Stimulated activated CD4-positive, alpha-beta T cell treated with anti-CD3 and anti-CD28 coated beads, Interleukin-2, amount 100 ng/mL, for 24 hours (primary cell): ENCODE measurements at regions not wholly inside any gene's neighbourhood (a gene's known extent, or its start where the extent isn't known, plus 50 kb on each side); places are given as distances from the start of the nearest gene placed in this dataset.
"Not testable (repeated sequence)": the region's sequence is repeated elsewhere in the genome, so short reads cannot be mapped to it uniquely, and the experiment has no call there.

ENCODE experiments used
- DNase-seq, 2 donors: peaks; one replicate each; pipeline ENCODE4 v3.0.0-alpha.2; 2020

DNA sequence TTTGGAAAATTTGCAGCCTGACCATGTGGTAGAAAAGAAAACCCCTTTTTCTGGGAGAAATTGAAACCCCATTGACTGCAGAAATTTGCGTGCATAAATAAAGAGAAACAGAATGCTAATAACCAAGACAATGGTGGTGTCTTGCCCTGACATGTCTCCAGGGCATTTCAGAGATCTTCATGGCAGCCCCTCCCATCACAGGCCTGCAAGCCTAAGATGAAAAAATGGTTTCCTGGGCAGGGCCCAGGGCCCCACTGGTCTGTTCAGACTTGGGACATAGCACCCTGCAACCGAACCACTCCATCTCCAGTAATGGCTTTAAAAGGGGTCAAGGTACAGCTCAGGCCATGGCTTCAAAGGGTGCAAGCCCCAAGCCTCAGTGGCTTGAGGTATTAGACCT, 71.6 kb upstream of the SGIP1 start:
- no peak for DNase-seq

DNA sequence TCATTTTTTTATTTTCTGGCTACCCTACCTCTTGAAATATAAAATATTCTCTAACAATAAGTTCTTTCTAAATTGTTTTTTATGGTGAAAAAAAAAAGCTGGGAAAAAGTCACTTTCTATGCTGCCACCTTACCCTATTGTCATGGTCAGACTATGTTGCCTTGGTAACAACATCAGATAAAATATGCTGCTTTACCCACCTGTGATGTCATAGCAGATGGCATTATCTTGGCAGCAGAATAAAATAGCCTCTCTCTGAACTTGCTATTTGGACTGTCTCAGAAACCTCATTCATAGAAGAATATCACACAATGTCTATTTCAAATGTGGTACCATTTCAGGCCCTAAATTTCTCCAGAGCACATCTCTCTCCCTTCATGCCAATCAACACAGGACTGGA, 69.6 kb upstream of the SGIP1 start:
- DNase-seq: no peak

DNA sequence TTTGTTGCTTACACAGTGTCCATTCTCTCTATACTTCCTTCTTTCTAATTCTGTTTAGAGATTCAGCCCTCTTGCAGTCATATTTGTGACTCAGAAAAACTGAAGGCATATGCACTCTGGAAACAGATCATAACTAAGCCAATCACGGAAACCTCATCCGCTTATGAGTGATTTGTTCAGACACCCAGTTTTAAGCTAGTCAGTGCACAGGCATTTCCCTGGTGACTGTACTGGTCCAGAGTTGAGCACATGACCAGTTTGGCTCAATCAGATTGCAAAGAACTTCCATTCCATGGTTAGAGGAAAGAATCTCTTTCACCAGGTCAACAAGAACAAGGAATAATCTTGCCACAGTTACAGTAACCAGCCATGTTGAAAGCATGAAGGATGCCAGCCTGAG, 69.2 kb upstream of the SGIP1 start:
- DNase-seq: no peak

DNA sequence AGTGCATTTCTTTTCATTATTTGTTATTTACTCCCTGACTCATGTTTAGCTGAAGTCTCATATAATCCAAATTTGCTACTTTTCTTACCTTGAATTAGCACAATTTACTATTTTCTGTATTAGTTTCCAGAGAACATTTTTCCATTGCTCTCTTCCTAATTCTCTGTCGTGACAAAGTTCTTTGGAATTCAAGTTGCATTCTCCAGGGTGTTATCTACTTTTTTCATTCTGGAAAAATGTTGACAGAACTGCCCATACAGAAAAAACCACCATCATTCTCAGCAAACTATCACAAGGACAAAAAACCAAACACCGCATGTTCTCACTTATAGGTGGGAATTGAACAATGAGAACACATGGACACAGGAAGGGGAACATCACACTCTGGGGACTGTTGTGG, 67.3 kb upstream of the SGIP1 start:
- DNase-seq: not testable (repeated sequence)

DNA sequence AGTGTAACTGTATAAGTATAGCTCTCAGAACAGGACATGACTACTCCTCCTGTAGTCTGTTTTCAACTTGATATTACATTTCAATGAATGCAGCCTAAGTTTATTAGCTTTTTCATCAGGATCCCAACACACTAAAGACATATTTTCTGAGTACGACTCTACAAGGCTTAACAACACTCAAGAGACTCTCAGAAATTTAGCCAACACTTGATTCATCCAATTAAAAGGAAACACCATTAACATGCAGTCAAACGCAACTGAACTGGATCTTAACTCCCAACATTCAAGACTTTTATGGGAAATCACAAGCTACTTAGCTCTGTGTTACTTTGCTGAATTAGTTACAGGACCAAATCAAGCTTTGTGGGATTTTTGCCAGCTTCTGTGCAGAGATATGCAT, 65.2 kb upstream of the SGIP1 start:
- DNase-seq: no peak

DNA sequence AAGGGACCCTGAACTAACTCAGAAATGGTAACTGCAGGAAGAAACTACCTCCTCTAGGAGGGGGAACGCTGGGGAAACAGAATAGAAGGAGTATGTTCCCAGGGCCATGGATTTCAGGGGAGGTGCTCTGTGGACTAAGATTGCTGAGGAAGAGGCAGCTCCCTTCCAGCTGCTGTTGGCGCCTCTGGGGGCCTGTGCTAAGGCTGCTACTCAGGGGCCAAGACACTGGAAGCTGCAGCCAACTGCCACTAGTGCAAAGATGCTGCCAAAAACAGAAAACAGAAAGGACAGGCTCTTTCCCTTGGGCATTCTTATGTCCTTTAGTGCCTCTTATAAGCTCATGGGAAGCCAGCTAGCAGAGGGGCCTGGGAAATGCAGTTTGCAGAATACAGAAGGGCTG, 58.0 kb upstream of the SGIP1 start:
- no peak for DNase-seq

DNA sequence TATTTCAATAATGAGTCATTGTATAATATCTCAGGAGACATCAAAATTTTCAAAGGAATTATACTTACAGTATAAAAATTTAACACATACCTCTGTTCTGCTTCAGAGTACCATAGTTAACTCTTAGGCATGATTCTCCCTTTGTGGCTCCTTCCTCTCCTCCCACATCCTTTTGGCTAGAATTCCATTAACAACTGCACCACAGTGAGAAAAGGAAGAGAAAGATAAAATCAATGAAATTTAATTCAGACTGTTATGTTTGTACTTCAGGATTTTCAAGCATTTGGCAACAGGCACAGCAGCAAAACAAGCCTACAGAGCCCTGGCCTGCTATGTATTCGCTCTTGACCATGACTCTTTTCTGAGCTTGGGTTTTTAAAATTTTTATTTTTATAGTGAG, 57.2 kb upstream of the SGIP1 start:
- no peak for DNase-seq

DNA sequence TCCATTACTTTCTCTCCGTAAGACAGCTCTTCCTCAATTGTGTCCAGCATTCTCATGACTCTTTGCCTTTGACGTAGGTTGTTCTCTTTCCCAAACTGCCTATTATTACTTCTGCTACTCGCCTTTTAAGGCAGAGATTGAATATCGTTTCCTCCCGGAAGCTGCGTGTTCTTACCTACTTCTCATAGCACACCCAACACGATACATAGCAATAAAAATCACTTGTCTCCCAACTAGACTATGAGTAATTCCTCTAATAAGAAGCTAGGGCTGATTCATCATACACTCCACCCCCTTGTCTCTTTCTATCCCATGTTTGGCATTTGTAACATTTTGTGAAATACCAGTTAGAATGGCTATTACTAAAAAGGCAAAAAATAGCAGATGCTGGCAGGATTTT, 55.8 kb upstream of the SGIP1 start:
- no peak for DNase-seq

DNA sequence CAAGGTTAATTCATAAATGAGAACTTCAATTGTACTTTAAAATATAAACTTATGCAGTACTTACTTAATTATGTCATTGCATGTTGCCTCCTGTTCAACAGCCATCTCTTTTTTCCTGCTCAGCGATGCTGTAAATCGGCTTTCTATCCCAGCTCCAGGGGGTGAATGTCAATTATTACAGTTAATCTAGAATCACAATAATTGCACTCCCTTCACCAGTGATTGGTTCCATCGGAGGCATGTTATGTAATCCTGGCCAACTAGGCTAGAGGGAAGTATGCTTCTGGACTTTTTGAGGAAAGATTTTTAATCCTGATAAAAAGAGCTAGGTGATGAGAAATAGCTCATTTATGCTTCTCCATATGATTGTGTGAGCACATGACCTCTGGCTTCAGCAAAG, 53.8 kb upstream of the SGIP1 start:
- no peak for DNase-seq

DNA sequence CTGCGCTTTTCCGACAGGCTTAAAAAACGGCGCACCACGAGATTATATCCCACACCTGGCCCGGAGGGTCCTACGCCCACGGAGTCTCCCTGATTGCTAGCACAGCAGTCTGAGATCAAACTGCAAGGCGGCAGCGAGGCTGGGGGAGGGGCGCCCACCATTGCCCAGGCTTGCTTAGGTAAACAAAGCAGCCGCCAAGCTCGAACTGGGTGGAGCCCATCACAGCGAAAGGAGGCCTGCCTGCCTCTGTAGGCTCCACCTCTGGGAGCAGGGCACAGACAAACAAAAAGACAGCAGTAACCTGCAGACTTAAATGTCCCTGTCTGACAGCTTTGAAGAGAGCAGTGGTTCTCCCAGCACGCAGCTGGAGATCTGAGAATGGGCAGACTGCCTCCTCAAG, 52.7 kb upstream of the SGIP1 start:
- not testable (repeated sequence) for DNase-seq
